Fibroblast of peridontal ligament (primary cell): ENCODE measurements at regions not wholly inside any gene's neighbourhood (a gene's known extent, or its start where the extent isn't known, plus 50 kb on each side); places are given as distances from the start of the nearest gene placed in this dataset.

Source experiments
- DNase-seq: peaks from one replicate; pipeline ENCODE4 v3.0.0-alpha.2; 2010; ENCODE audit errors: extremely low read depth

GRCh38 chr2:226131299-226131784 lies 668.3 kb downstream of the IRS1 start:
- no peak for DNase-seq

GRCh38 chr2:226130192-226130591 lies 669.4 kb downstream of the IRS1 start:
- peak; percentile 36 for DNase-seq

- DNase-seq, result no peak
These were observed 671.9 kb downstream of the IRS1 start for GRCh38 chr2:226127682-226128081.

GRCh38 chr2:226126104-226126503 lies 673.5 kb downstream of the IRS1 start:
- DNase-seq, result no peak

GRCh38 chr2:226125176-226125883 lies 674.3 kb downstream of the IRS1 start:
- DNase-seq, result no peak

GRCh38 chr2:226124548-226125011 lies 675.0 kb downstream of the IRS1 start:
- DNase-seq, result peak; percentile 77

- peak; percentile 67 for DNase-seq
These were observed 676.3 kb downstream of the IRS1 start for GRCh38 chr2:226123300-226123699.

- DNase-seq, result no peak
These were observed 677.6 kb downstream of the IRS1 start for GRCh38 chr2:226122041-226122440.

GRCh38 chr2:226121046-226121738 lies 678.4 kb downstream of the IRS1 start:
- peak; percentile 90 for DNase-seq

GRCh38 chr2:226118471-226119429 lies 680.9 kb downstream of the IRS1 start:
- peak; percentile 98 for DNase-seq

GRCh38 chr2:226117510-226118065 lies 682.0 kb downstream of the IRS1 start:
- peak; percentile 37 for DNase-seq

- no peak for DNase-seq
These were observed 683.3 kb downstream of the IRS1 start for GRCh38 chr2:226116346-226116745.

- DNase-seq, result peak; percentile 29
These were observed 683.8 kb downstream of the IRS1 start for GRCh38 chr2:226115832-226116200.

- DNase-seq, result peak; percentile 99
These were observed 684.4 kb downstream of the IRS1 start for GRCh38 chr2:226115102-226115831.

GRCh38 chr2:226114436-226114835 lies 685.2 kb downstream of the IRS1 start:
- DNase-seq, result no peak

GRCh38 chr2:226098861-226099745 lies 699.6 kb downstream of the NYAP2 start:
- DNase-seq, result no peak

GRCh38 chr2:226095058-226095457 lies 695.5 kb downstream of the NYAP2 start:
- DNase-seq, result no peak

GRCh38 chr2:226093364-226093763 lies 693.9 kb downstream of the NYAP2 start:
- DNase-seq, result no peak

- DNase-seq, result no peak
These were observed 688.8 kb downstream of the NYAP2 start for GRCh38 chr2:226088366-226088674.
